Panc1 (cell line): ENCODE measurements at regions not wholly inside any gene's neighbourhood (a gene's known extent, or its start where the extent isn't known, plus 50 kb on each side); places are given as distances from the start of the nearest gene placed in this dataset.

ENCODE experiments used
- ATAC-seq: fragments of 200-7000 bp; cut with Tn5 transposase; 2 replicates; pipeline ENCODE4 v1.9.1; 2020; ENCODE audit warnings: mild to moderate bottlenecking, moderate library complexity
- BruUV-seq: library from RNA; stranded (reverse); fragments of 400-500 nt; replicated peaks from 2 replicates; lab custom pipeline; 2021; lab: Mats Ljungman, UMichigan
- CTCF ChIA-PET: fragments of 300-600 bp; sonication (Branson Sonifier 250); formaldehyde crosslinking; loops from one replicate; lab custom pipeline; 2022; ENCODE audit warnings: antibody characterized with exemption; lab: Charles Lee
- POLR2A ChIA-PET: fragments of 300-600 bp; sonication (Branson Sonifier 250); formaldehyde crosslinking; loops from one replicate; lab custom pipeline; 2022; ENCODE audit warnings: antibody characterized with exemption; lab: Charles Lee
- DNase-seq: peaks from one replicate; pipeline ENCODE4 v3.0.0-alpha.2; 2010; ENCODE audit warnings: low read depth, low spot score
- H3K27ac ChIP-seq: 2 replicates; pipeline ENCODE4 v1.5.1; 2011; ENCODE audit warnings: mild to moderate bottlenecking, low read length, inconsistent platforms
- H3K27me3 ChIP-seq: fragments of 200-500 bp; sonication (Bioruptor generic); 2 replicates; pipeline ENCODE4 v1.6.0; 2014; ENCODE audit warnings: low read length, inconsistent platforms; ENCODE audit not compliant: control insufficient read depth, insufficient read depth
- H3K36me3 ChIP-seq: fragments of 200-500 bp; sonication (Bioruptor generic); 2 replicates; pipeline ENCODE4 v1.5.1; 2014; ENCODE audit warnings: inconsistent platforms, mild to moderate bottlenecking, low read length, moderate library complexity; ENCODE audit not compliant: control insufficient read depth, insufficient read depth
- H3K4me1 ChIP-seq: 2 replicates; pipeline ENCODE4 v1.5.1; 2011; ENCODE audit warnings: inconsistent platforms, mild to moderate bottlenecking, low read length, moderate library complexity; ENCODE audit not compliant: control insufficient read depth, insufficient read depth
- H3K4me3 ChIP-seq, 2 experiments: 2 replicates each; pipeline ENCODE4 v1.5.1; 2011 to 2012; ENCODE audit warnings: low read depth in 2 of 2, low read length in 2 of 2, mild to moderate bottlenecking in 2 of 2, inconsistent platforms in 1 of 2, moderate library complexity in 1 of 2
- H3K9me3 ChIP-seq: fragments of 200-500 bp; sonication (Bioruptor generic); 2 replicates; pipeline ENCODE4 v1.5.1; 2014; ENCODE audit warnings: low read depth, mild to moderate bottlenecking, inconsistent platforms, low read length, moderate library complexity; ENCODE audit not compliant: control insufficient read depth, insufficient read depth
- POLR2AphosphoS5 ChIP-seq: IDR thresholded peaks from 2 replicates; pipeline ENCODE4 v1.6.1; 2012; ENCODE audit warnings: mild to moderate bottlenecking, low read depth, low read length, moderate library complexity
- SIN3A ChIP-seq: IDR thresholded peaks from 2 replicates; pipeline ENCODE4 v1.6.1; 2012; ENCODE audit warnings: low read depth, mild to moderate bottlenecking, low read length, moderate library complexity, borderline replicate concordance; ENCODE audit not compliant: insufficient read depth
- TCF7L2 ChIP-seq: IDR thresholded peaks from 2 replicates; pipeline ENCODE4 v1.6.1; 2011; ENCODE audit warnings: mild to moderate bottlenecking, low read depth, low read length, inconsistent platforms
- in situ Hi-C: cut with HindIII; loops from 2 replicates; pipeline ENCODE4 v1.10.0; 2016; ENCODE audit warnings: low sequenced_read_pairs, low pct_unique_long_range_greater_than_20kb
- intact Hi-C: fragments of 100-400 bp; cut with micrococcal nuclease; formaldehyde crosslinking; loops from one replicate; pipeline ENCODE4 v1.10.0; 2022; ENCODE audit not compliant: unreplicated experiment
- TF ChIP-seq, protein P1 (sequence below): fragments of 450-650 bp; IDR thresholded peaks from 2 replicates; pipeline ENCODE4 v1.5.1; 2017; ENCODE audit warnings: mild to moderate bottlenecking
- TF ChIP-seq, protein P2 (sequence below), 2 experiments: IDR thresholded peaks; 2 replicates each; pipeline ENCODE4 v1.6.1; 2011 to 2012; ENCODE audit warnings: low read depth in 2 of 2, control low read depth in 1 of 2, low read length in 1 of 2, mild to moderate bottlenecking in 1 of 2, moderate library complexity in 1 of 2; ENCODE audit not compliant: insufficient read depth in 1 of 2

DNA sequence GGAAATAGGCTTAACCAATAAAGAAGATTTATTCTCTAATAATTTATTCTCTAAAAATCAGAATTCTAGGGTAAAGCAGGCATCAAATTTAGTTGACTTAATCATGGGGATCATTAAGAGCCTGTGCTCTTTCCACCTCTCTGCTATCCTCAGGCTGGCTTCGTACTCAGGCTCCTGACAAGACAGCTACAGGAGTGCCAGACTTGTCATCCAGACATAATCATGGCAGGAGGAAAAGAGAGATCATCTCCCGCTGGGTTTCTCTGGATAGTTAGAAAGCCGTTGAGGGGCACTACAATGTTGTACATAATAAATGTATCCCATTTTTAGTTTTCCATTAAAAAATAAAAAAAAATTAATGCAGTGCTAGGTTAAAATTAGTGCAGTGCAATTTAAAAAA, 171.9 kb downstream of the SEC61B start:
- BruUV-seq, result no TSS peak
- ATAC-seq, result no peak
- in situ Hi-C loops (no loop called here), intact Hi-C loops (loop anchor here (1.0 kb wide), 1 partner anchor 18 kb away; no protein-coding TSS in a partner anchor)
- no peak overlapping the region for H3K4me3 ChIP-seq
- no peak overlapping the region for H3K27ac ChIP-seq
- no peaks in the 10 kb centered on the region for H3K9me3 ChIP-seq
- CTCF ChIA-PET, result no interaction called here
- no peaks in the 10 kb centered on the region for H3K36me3 ChIP-seq
- POLR2A ChIA-PET, result no interaction called here
- TF ChIP-seq SIN3A (no peak), TCF7L2 (no peak), POLR2AphosphoS5 (no peak)
- TF ChIP-seq, protein P1, sequence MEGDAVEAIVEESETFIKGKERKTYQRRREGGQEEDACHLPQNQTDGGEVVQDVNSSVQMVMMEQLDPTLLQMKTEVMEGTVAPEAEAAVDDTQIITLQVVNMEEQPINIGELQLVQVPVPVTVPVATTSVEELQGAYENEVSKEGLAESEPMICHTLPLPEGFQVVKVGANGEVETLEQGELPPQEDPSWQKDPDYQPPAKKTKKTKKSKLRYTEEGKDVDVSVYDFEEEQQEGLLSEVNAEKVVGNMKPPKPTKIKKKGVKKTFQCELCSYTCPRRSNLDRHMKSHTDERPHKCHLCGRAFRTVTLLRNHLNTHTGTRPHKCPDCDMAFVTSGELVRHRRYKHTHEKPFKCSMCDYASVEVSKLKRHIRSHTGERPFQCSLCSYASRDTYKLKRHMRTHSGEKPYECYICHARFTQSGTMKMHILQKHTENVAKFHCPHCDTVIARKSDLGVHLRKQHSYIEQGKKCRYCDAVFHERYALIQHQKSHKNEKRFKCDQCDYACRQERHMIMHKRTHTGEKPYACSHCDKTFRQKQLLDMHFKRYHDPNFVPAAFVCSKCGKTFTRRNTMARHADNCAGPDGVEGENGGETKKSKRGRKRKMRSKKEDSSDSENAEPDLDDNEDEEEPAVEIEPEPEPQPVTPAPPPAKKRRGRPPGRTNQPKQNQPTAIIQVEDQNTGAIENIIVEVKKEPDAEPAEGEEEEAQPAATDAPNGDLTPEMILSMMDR, result no peak
- TF ChIP-seq, protein P2, sequence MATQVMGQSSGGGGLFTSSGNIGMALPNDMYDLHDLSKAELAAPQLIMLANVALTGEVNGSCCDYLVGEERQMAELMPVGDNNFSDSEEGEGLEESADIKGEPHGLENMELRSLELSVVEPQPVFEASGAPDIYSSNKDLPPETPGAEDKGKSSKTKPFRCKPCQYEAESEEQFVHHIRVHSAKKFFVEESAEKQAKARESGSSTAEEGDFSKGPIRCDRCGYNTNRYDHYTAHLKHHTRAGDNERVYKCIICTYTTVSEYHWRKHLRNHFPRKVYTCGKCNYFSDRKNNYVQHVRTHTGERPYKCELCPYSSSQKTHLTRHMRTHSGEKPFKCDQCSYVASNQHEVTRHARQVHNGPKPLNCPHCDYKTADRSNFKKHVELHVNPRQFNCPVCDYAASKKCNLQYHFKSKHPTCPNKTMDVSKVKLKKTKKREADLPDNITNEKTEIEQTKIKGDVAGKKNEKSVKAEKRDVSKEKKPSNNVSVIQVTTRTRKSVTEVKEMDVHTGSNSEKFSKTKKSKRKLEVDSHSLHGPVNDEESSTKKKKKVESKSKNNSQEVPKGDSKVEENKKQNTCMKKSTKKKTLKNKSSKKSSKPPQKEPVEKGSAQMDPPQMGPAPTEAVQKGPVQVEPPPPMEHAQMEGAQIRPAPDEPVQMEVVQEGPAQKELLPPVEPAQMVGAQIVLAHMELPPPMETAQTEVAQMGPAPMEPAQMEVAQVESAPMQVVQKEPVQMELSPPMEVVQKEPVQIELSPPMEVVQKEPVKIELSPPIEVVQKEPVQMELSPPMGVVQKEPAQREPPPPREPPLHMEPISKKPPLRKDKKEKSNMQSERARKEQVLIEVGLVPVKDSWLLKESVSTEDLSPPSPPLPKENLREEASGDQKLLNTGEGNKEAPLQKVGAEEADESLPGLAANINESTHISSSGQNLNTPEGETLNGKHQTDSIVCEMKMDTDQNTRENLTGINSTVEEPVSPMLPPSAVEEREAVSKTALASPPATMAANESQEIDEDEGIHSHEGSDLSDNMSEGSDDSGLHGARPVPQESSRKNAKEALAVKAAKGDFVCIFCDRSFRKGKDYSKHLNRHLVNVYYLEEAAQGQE (IDR thresholded peaks at IDR 0.05; ENCODE audit: insufficient read depth in 1 of 2, low read depth in 2 of 2, low read length in 1 of 2), result no peak
- no peak for DNase-seq
- no peaks in the 10 kb centered on the region for H3K27me3 ChIP-seq
- H3K4me1 ChIP-seq, result no peaks in the 10 kb centered on the region

DNA sequence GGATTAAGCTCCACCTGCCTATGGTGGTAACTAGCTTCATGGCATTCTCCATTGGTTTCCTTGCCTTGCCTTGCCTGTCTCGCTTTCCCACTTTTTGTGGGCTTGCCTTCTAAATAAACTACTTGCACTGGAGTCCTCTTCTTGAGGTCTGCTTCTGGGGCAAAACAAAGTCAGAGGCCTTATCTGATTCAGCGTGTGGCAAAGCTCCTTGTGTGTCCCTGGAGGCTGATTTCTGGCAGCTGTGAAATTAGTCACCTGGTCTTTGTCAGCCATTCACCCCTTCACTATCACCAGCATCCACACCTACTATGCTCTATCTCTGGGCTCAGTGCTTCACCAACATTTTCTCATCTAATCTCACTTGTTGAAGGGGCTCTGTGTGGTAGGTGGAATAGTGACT, 176.2 kb downstream of the SEC61B start:
- no peaks in the 10 kb centered on the region for H3K9me3 ChIP-seq
- TF ChIP-seq POLR2AphosphoS5 (no peak), TCF7L2 (no peak), SIN3A (no peak)
- TF ChIP-seq, protein P2 (IDR thresholded peaks at IDR 0.05; ENCODE audit: insufficient read depth in 1 of 2, low read depth in 2 of 2, low read length in 1 of 2), result no peak
- TF ChIP-seq, protein P1, result no peak
- POLR2A ChIA-PET, result no interaction called here
- no peak overlapping the region for H3K4me3 ChIP-seq
- intact Hi-C loops (no loop called here), in situ Hi-C loops (no loop called here)
- no peak for ATAC-seq
- no peaks in the 10 kb centered on the region for H3K4me1 ChIP-seq
- H3K36me3 ChIP-seq, result no peaks in the 10 kb centered on the region
- CTCF ChIA-PET, result no interaction called here
- no TSS peak for BruUV-seq
- no peak for DNase-seq
- no peaks in the 10 kb centered on the region for H3K27me3 ChIP-seq
- H3K27ac ChIP-seq, result no peak overlapping the region
